ENCODE measurements at regions not wholly inside any gene's neighbourhood (a gene's known extent, or its start where the extent isn't known, plus 50 kb on each side); places are given as distances from the start of the nearest gene placed in this dataset.

DNA sequence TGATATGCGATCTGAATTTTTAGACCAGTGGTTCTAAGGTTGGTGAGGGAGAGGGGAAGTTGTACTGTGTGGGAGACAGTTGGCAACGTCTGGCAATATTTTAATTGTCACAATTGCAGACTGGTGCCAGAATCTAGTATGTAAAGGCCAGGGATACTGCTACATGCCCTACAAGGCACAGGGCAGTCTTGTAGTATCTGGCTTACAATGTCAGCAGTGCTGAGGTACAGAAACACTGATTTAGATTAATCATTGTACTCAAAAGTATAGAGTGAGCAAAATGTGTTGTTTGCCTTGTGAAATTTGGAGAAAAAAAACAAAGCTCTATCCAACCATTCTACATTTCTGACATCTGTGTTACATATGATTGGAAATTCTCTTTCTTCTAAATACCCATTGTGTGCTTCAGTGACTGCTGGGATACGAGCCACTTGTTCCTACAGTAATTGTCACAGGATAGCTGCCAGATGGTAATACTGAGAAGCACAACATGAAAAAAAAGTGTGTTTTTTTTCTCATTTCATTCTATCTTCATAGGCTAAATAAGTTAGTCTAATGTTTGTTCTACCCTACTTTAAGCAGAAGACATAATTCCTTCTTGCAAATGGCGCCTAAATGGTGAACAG lies 526.7 kb upstream of the AGA start:
- H3K4me1 ChIP-seq (ENCODE audit: control insufficient read depth, insufficient read depth, low read length, poor library complexity, severe bottlenecking) = no peaks in the 10 kb centered on the region
- H3K27me3 ChIP-seq (ENCODE audit: control insufficient read depth, insufficient read depth, low read length) = no peaks in the 10 kb centered on the region
- ATAC-seq (ENCODE audit: low read depth in 2 of 2) = no peak
- Mint-ChIP-seq H3K27me3 (no peaks in the 10 kb centered on the region), H3K27ac (no peak overlapping the region), H3K9me3 (peaks cover 0 to 4% (median 2%) of the 10 kb centered on the region in 7 donors), H3K4me1 (no peaks in the 10 kb centered on the region), H3K36me3 (no peaks in the 10 kb centered on the region), H3K4me3 (no peak overlapping the region)
- H3K4me3 ChIP-seq (ENCODE audit: low read depth, low read length) = no peak overlapping the region
- DNase-seq = no peak
- H3K27ac ChIP-seq (ENCODE audit: insufficient read depth, low read length, poor library complexity, severe bottlenecking) = no peak overlapping the region
- no peaks in the 10 kb centered on the region for H3K9me3 ChIP-seq (ENCODE audit: control insufficient read depth in 2 of 2, low read length in 2 of 2)
- H3K36me3 ChIP-seq (ENCODE audit: control insufficient read depth, insufficient read depth, low read length) = no peaks in the 10 kb centered on the region

DNA sequence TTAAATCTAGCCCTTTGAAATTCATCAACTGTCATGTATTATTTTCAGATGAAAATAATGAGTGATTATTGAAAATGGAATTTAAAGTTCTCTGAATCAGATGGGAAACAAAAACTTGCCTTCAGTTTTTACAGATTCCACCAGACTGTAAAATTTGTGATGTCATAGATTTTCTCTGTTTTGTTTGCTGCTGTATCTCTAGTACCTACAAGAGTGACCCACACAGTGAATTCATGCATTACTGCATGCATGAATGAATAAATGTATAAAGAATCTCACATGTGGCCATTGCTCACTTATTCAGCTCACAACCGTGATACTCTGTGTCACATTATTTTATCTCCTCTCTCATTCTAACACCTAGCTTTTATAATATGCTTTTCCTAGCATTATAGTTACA lies 532.2 kb upstream of the AGA start:
- DNase-seq (no peak), ATAC-seq (ENCODE audit: low read depth in 2 of 2) (no peak)
- no peak overlapping the region for H3K27ac ChIP-seq (ENCODE audit: insufficient read depth, low read length, poor library complexity, severe bottlenecking)
- Mint-ChIP-seq H3K27ac (no peak overlapping the region), H3K9me3 (peaks cover 0 to 5% (median 2%) of the 10 kb centered on the region in 7 donors), H3K4me1 (no peaks in the 10 kb centered on the region), H3K27me3 (no peaks in the 10 kb centered on the region), H3K36me3 (no peaks in the 10 kb centered on the region), H3K4me3 (no peak overlapping the region)
- H3K9me3 ChIP-seq (ENCODE audit: control insufficient read depth in 2 of 2, low read length in 2 of 2) = no peaks in the 10 kb centered on the region
- no peaks in the 10 kb centered on the region for H3K36me3 ChIP-seq (ENCODE audit: control insufficient read depth, insufficient read depth, low read length)
- H3K27me3 ChIP-seq (ENCODE audit: control insufficient read depth, insufficient read depth, low read length) = no peaks in the 10 kb centered on the region
- no peak overlapping the region for H3K4me3 ChIP-seq (ENCODE audit: low read depth, low read length)
- H3K4me1 ChIP-seq (ENCODE audit: control insufficient read depth, insufficient read depth, low read length, poor library complexity, severe bottlenecking) = no peaks in the 10 kb centered on the region

DNA sequence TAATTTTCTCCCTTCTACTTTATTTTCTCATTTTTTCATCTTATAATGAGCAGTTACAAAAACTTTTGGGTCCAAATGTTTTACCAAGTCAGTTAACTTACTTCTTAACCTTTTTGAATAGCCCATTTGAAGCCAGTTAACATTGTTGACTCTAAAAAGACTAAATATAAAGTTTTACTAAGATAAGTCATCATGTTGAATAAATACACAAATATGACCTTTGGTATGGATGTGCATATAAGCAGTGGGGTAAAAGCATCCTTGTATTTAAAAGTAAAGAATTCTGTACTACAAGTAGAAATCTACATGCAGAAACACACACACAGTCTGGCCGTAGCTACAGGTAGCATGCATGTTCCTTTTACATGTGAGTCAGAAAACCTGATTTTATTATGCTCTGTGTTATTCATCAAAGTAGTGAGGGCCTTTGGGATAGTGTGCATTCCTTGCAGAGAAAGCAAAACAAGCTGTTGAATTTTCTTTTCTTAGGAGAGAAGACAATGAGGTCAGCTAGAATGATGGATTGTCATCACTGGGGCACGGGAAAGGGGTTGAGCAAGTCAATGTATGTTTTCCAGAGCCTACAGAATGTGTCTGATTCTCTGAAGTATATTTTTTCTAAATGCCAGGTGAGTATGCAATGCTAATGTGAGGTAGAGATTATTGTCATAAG lies 533.2 kb upstream of the AGA start:
- H3K27ac ChIP-seq (ENCODE audit: insufficient read depth, low read length, poor library complexity, severe bottlenecking) = no peak overlapping the region
- H3K4me3 Mint-ChIP-seq = no peak overlapping the region
- peaks cover 0 to 5% (median 2%) of the 10 kb centered on the region in 7 donors for H3K9me3 Mint-ChIP-seq
- DNase-seq (no peak), ATAC-seq (ENCODE audit: low read depth in 2 of 2) (no peak)
- no peaks in the 10 kb centered on the region for H3K4me1 ChIP-seq (ENCODE audit: control insufficient read depth, insufficient read depth, low read length, poor library complexity, severe bottlenecking)
- no peaks in the 10 kb centered on the region for H3K36me3 Mint-ChIP-seq
- H3K9me3 ChIP-seq (ENCODE audit: control insufficient read depth in 2 of 2, low read length in 2 of 2) = no peaks in the 10 kb centered on the region
- H3K27me3 ChIP-seq (ENCODE audit: control insufficient read depth, insufficient read depth, low read length) = no peaks in the 10 kb centered on the region
- no peaks in the 10 kb centered on the region for H3K27me3 Mint-ChIP-seq
- no peaks in the 10 kb centered on the region for H3K36me3 ChIP-seq (ENCODE audit: control insufficient read depth, insufficient read depth, low read length)
- H3K4me1 Mint-ChIP-seq = no peaks in the 10 kb centered on the region
- H3K27ac Mint-ChIP-seq = no peak overlapping the region
- no peak overlapping the region for H3K4me3 ChIP-seq (ENCODE audit: low read depth, low read length)

DNA sequence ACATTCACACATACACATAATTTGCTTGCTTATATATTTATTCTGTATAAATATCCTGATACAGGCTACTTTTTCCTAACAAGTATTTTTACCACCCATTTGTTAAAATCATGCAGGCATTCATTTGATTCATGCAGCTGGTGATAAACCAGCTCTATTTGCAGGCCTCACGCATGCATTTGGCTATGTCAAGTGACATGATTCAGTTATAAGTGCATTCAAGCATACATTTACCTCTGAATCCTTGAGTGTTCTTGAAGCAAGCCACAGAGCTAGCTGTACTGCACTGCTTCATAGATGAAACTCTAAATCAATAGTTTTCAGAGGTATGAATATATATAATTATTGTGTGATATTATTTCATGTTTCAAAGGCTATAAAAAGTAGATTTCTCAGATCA lies 544.0 kb upstream of the AGA start:
- Histone ChIP-seq H3K27me3 (ENCODE audit: control insufficient read depth, insufficient read depth, low read length) (no peaks in the 10 kb centered on the region), H3K4me3 (ENCODE audit: low read depth, low read length) (no peak overlapping the region), H3K9me3 (ENCODE audit: control insufficient read depth in 2 of 2, low read length in 2 of 2) (no peaks in the 10 kb centered on the region), H3K27ac (ENCODE audit: insufficient read depth, low read length, poor library complexity, severe bottlenecking) (no peak overlapping the region), H3K4me1 (ENCODE audit: control insufficient read depth, insufficient read depth, low read length, poor library complexity, severe bottlenecking) (no peaks in the 10 kb centered on the region), H3K36me3 (ENCODE audit: control insufficient read depth, insufficient read depth, low read length) (no peaks in the 10 kb centered on the region)
- no peak overlapping the region for H3K27ac Mint-ChIP-seq
- no peaks in the 10 kb centered on the region for H3K27me3 Mint-ChIP-seq
- no peaks in the 10 kb centered on the region for H3K4me1 Mint-ChIP-seq
- H3K9me3 Mint-ChIP-seq = peaks cover 0 to 6% (median 2%) of the 10 kb centered on the region in 7 donors
- H3K4me3 Mint-ChIP-seq = no peak overlapping the region
- no peak for DNase-seq
- no peak for ATAC-seq (ENCODE audit: low read depth in 2 of 2)
- H3K36me3 Mint-ChIP-seq = no peaks in the 10 kb centered on the region

DNA sequence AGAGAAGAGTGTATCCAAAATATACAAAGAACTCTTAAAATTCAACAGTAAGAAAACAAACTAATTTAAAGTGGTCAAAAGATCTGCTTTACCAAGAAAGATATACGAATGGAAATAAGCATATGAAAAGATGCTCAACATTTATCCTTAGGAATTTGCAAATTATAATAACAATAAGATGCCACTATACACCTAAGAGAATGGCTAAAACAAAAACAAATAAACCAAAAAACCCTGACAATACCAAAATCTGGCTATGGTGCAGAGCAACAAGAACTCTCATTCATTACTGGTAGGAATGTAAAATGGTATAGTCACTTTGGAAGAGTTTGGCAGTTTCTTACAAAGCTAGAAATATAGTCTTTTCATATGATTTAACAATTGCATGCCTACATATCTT lies 545.7 kb upstream of the AGA start:
- Histone ChIP-seq H3K4me1 (ENCODE audit: control insufficient read depth, insufficient read depth, low read length, poor library complexity, severe bottlenecking) (no peaks in the 10 kb centered on the region), H3K27ac (ENCODE audit: insufficient read depth, low read length, poor library complexity, severe bottlenecking) (no peak overlapping the region), H3K36me3 (ENCODE audit: control insufficient read depth, insufficient read depth, low read length) (no peaks in the 10 kb centered on the region), H3K9me3 (ENCODE audit: control insufficient read depth in 2 of 2, low read length in 2 of 2) (no peaks in the 10 kb centered on the region), H3K27me3 (ENCODE audit: control insufficient read depth, insufficient read depth, low read length) (no peaks in the 10 kb centered on the region), H3K4me3 (ENCODE audit: low read depth, low read length) (no peak overlapping the region)
- Mint-ChIP-seq H3K36me3 (no peaks in the 10 kb centered on the region), H3K27me3 (no peaks in the 10 kb centered on the region), H3K4me3 (no peak overlapping the region), H3K9me3 (peaks cover 0 to 6% (median 2%) of the 10 kb centered on the region in 7 donors), H3K27ac (no peak overlapping the region), H3K4me1 (no peaks in the 10 kb centered on the region)
- ATAC-seq (ENCODE audit: low read depth in 2 of 2) (no peak), DNase-seq (no peak)

DNA sequence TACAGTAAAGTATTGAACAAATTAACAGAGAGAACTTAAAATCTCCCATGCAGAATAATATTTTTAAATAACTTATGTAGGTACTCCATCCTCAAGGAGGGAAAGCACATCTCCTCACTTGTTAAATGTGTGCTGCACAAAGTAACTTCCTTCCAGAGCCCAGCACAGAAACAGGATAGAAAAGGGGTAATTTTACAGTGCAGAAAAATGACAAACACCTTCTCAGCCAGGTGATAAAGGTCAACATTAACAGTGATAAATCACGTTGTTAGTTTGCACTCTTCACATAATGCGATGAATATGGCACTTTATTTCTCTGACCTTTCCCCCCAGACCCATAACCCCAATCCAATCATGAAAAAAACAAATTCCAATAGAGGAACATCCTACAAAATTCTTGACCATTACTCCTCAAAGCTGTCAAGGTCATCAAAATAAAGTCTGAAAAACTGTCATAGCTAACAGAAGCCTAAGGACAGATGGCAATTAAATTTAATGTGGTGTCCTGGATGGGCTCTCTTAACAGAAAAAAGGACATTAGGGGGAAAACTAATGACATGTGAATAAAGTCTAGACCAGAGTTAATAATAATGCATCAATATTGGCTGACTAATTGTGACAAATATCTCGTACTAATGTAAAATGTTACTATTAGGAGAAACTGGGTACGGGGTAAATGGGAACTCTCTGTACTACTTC lies 547.4 kb upstream of the AGA start:
- Histone ChIP-seq H3K27ac (ENCODE audit: insufficient read depth, low read length, poor library complexity, severe bottlenecking) (no peak overlapping the region), H3K4me3 (ENCODE audit: low read depth, low read length) (no peak overlapping the region), H3K27me3 (ENCODE audit: control insufficient read depth, insufficient read depth, low read length) (no peaks in the 10 kb centered on the region), H3K4me1 (ENCODE audit: control insufficient read depth, insufficient read depth, low read length, poor library complexity, severe bottlenecking) (no peaks in the 10 kb centered on the region), H3K36me3 (ENCODE audit: control insufficient read depth, insufficient read depth, low read length) (no peaks in the 10 kb centered on the region), H3K9me3 (ENCODE audit: control insufficient read depth in 2 of 2, low read length in 2 of 2) (no peaks in the 10 kb centered on the region)
- Mint-ChIP-seq H3K9me3 (peaks cover 0 to 6% (median 0%) of the 10 kb centered on the region in 7 donors), H3K36me3 (no peaks in the 10 kb centered on the region), H3K27ac (no peak overlapping the region), H3K27me3 (no peaks in the 10 kb centered on the region), H3K4me3 (no peak overlapping the region), H3K4me1 (no peaks in the 10 kb centered on the region)
- DNase-seq = no peak
- ATAC-seq (ENCODE audit: low read depth in 2 of 2) = no peak

DNA sequence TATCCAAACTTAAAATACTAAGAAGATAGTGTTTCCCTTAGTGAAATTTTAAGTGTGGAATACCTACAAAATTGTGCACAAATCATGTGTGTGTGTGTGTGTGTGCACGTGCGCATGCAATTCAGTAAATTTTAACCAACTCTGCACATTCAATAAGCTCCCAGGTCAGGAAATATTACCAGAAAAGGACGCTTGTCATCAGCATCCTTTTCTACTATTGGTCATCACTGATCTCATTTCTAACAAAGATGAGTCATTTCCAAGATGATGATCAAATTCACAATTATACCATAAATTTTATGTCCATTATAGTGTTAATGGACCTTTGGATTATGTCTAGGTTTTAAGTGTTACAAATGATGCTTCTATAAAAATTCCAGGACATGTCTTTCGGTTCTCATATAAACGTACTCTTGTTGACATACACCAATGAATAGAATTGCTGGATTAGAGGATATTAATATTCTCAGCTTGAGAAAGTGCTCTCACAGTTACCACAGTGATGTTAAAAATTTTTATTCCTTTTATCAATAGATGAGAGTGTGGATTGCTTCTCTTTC lies 560.9 kb upstream of the AGA start:
- no peak for ATAC-seq (ENCODE audit: low read depth in 2 of 2)
- Histone ChIP-seq H3K27me3 (ENCODE audit: control insufficient read depth, insufficient read depth, low read length) (no peaks in the 10 kb centered on the region), H3K4me3 (ENCODE audit: low read depth, low read length) (no peak overlapping the region), H3K4me1 (ENCODE audit: control insufficient read depth, insufficient read depth, low read length, poor library complexity, severe bottlenecking) (no peaks in the 10 kb centered on the region), H3K27ac (ENCODE audit: insufficient read depth, low read length, poor library complexity, severe bottlenecking) (no peak overlapping the region), H3K36me3 (ENCODE audit: control insufficient read depth, insufficient read depth, low read length) (no peaks in the 10 kb centered on the region), H3K9me3 (ENCODE audit: control insufficient read depth in 2 of 2, low read length in 2 of 2) (peaks cover 0 to 1% of the 10 kb centered on the region in 2 experiments)
- H3K4me3 Mint-ChIP-seq = no peak overlapping the region
- H3K4me1 Mint-ChIP-seq = no peaks in the 10 kb centered on the region
- H3K9me3 Mint-ChIP-seq = peaks cover 0 to 8% (median 4%) of the 10 kb centered on the region in 7 donors
- no peaks in the 10 kb centered on the region for H3K36me3 Mint-ChIP-seq
- H3K27me3 Mint-ChIP-seq = no peaks in the 10 kb centered on the region
- H3K27ac Mint-ChIP-seq = no peak overlapping the region
- DNase-seq = no peak
